WERI-Rb-1 (cell line): ENCODE measurements at regions not wholly inside any gene's neighbourhood (a gene's known extent, or its start where the extent isn't known, plus 50 kb on each side); places are given as distances from the start of the nearest gene placed in this dataset.
"Not testable (repeated sequence)": the region's sequence is repeated elsewhere in the genome, so short reads cannot be mapped to it uniquely, and the experiment has no call there.

ENCODE experiments used
- DNase-seq: peaks from one replicate; pipeline ENCODE4 v3.0.0-alpha.2; 2020
- H3K27ac ChIP-seq: fragments of 250-450 bp; sonication (Bioruptor Pico); 2 replicates; pipeline ENCODE4 v1.5.1; 2020; ENCODE audit warnings: mild to moderate bottlenecking, moderate library complexity
- H3K27me3 ChIP-seq: fragments of 250-450 bp; sonication (Bioruptor Pico); 2 replicates; pipeline ENCODE4 v1.5.1; 2021; ENCODE audit warnings: mild to moderate bottlenecking, low read depth, moderate library complexity; ENCODE audit not compliant: insufficient read depth, severe bottlenecking
- H3K36me3 ChIP-seq: fragments of 250-450 bp; sonication (Bioruptor Pico); 2 replicates; pipeline ENCODE4 v1.5.1; 2020; ENCODE audit warnings: mild to moderate bottlenecking, moderate library complexity
- H3K4me3 ChIP-seq: 2 replicates; pipeline ENCODE4 v1.5.1; 2011; ENCODE audit warnings: low read depth, mild to moderate bottlenecking, control low read depth, low read length
- H3K9me3 ChIP-seq: fragments of 250-450 bp; sonication (Bioruptor Pico); 2 replicates; pipeline ENCODE4 v1.5.1; 2021; ENCODE audit warnings: mild to moderate bottlenecking, moderate library complexity; ENCODE audit not compliant: severe bottlenecking
- TF ChIP-seq, protein P1 (sequence below): IDR thresholded peaks from 2 replicates; pipeline ENCODE4 v1.5.1; 2011; ENCODE audit warnings: low read depth, mild to moderate bottlenecking, control low read depth, inconsistent platforms, low read length

DNA sequence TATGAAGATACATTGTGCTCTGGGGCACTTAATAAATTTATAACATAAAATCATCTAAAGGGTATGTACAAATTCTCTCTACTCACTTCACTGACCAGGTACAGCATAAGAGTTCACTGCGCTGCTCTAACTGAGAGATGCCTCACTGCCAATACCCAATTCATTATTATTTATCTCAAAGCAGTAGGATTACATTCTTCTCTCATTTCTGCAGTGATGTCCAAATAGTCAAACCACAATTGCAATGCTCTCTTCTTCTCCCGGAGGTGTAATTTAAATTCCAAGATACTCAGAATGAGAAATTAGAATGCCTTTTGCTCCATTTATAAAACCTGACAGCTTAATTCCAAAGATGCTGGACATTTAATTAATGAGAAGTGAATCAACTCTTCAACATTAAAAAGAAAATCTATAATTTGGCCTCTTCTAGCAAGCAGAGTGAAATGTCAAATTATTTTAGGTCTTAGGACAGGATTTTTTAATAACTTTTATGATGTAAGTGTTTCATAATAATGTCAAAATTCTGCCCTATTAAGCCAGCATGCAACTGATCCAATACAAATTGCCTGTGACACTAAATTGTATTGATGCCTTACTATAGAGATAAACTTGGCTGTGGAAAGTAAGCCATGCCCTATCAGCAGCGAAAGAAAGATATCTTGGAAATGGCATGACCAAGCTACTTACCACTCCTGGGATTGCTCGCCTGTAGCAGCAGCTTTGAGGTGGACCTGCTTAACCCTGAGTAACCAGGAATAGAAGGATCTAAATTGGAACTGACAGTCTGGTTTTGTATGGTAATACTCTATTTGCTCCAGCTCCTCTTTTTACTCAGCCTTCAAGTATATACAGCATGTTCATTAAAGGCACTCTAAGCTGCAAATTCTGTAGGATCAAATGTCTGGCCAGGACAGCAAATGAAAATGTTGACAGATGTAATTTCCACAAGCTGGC, 374.2 kb upstream of the TYRP1 start:
- Histone ChIP-seq H3K4me3 (no peak overlapping the region), H3K27me3 (no peaks in the 10 kb centered on the region), H3K9me3 (no peaks in the 10 kb centered on the region), H3K36me3 (no peaks in the 10 kb centered on the region), H3K27ac (no peak overlapping the region)
- no peak for DNase-seq
- TF ChIP-seq, protein P1, sequence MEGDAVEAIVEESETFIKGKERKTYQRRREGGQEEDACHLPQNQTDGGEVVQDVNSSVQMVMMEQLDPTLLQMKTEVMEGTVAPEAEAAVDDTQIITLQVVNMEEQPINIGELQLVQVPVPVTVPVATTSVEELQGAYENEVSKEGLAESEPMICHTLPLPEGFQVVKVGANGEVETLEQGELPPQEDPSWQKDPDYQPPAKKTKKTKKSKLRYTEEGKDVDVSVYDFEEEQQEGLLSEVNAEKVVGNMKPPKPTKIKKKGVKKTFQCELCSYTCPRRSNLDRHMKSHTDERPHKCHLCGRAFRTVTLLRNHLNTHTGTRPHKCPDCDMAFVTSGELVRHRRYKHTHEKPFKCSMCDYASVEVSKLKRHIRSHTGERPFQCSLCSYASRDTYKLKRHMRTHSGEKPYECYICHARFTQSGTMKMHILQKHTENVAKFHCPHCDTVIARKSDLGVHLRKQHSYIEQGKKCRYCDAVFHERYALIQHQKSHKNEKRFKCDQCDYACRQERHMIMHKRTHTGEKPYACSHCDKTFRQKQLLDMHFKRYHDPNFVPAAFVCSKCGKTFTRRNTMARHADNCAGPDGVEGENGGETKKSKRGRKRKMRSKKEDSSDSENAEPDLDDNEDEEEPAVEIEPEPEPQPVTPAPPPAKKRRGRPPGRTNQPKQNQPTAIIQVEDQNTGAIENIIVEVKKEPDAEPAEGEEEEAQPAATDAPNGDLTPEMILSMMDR = no peak

DNA sequence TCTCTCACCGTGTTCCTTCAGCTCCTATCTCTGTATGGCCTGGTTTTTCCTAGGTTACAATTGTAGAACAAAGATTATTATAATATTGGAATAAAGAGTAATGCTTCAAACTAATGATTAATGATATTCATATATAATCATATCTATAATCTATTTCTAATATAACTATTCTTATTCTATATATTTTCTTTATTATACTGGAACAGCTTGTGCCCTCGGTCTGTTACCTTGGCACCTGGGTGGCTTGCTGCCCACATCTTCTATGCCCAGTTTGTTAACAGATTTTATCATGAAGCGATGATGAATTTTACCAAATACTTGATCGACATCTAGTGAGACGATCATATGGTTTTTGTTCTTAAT, 363.6 kb upstream of the TYRP1 start:
- H3K27ac ChIP-seq = no peak overlapping the region
- H3K9me3 ChIP-seq = no peaks in the 10 kb centered on the region
- TF ChIP-seq, protein P1 = no peak
- H3K27me3 ChIP-seq = no peaks in the 10 kb centered on the region
- no peak for DNase-seq
- H3K4me3 ChIP-seq = no peak overlapping the region
- H3K36me3 ChIP-seq = no peaks in the 10 kb centered on the region

DNA sequence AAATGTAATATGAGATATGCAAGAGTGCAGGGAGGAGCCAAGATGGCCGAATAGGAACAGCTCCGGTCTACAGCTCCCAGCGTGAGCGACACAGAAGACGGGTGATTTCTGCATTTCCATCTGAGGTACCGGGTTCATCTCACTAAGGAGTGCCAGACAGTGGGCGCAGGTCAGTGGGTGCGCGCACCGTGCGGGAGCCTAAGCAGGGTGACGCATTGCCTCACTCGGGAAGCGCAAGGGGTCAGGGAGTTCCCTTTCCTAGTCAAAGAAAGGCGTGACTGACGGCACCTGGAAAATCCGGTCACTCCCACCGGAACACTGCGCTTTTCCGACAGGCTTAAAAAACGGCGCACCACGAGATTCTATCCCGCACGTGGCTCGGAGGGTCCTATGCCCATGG, 359.2 kb upstream of the TYRP1 start:
- not testable (repeated sequence) for DNase-seq, H3K27me3 ChIP-seq, H3K4me3 ChIP-seq, H3K36me3 ChIP-seq, H3K9me3 ChIP-seq, H3K27ac ChIP-seq

DNA sequence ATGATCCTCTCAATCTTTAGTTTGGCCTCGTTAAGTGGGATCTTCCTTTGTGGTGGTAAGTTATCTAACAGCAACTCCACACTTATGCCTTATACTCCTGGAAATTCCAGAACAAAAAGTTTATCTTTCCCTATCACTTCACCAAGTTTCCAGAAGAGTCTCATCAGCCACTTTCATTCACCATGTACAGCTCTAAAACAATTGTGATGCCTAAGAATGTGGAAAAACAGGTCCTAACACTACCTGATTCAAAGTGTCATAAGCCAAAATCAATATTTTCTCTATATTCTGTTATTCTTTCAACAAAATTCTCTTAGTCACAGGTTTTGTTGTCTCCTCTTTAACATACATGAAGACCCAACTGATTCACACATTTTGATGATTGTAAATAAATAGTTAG, 342.4 kb upstream of the TYRP1 start:
- no peak overlapping the region for H3K27ac ChIP-seq
- H3K9me3 ChIP-seq = no peaks in the 10 kb centered on the region
- no peaks in the 10 kb centered on the region for H3K36me3 ChIP-seq
- TF ChIP-seq, protein P1 = no peak
- DNase-seq = no peak
- H3K4me3 ChIP-seq = no peak overlapping the region
- no peaks in the 10 kb centered on the region for H3K27me3 ChIP-seq

DNA sequence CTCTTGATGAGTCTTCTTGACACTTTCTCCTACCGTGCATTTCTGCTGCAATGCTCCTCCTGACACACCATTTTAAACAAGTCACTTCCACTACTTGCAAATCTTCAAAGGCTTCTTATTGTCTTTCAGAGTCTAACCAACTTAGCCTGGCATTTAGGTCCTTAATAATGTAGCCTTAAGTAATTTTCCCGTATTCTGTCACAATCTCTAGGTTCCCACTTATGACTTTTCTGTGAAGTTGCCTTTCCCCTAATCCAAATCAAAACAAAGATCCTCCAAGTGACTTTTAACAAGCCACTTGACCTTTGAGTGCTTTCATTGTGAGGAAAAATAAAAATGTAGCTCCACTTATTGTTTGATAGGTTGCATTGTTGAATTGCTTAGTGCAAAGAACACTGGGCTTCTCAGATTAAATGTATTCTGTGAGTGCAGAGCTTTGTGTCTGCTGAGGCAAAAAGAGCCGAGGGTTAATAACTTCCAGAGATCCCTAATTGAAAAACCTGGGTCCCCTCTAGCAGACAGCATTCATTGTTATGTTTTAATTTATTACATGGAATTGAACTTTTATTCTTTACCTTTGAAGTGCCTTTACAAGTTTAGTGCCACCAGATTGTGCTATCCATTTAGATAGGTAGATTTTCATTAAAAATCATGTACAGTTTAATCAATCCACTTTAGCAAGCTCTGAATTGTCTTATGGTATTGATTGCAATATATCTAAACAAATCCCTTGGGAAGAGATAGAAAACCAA, 341.7 kb upstream of the TYRP1 start:
- DNase-seq = no peak
- H3K27ac ChIP-seq = no peak overlapping the region
- TF ChIP-seq, protein P1 = no peak
- H3K4me3 ChIP-seq = no peak overlapping the region
- no peaks in the 10 kb centered on the region for H3K36me3 ChIP-seq
- no peaks in the 10 kb centered on the region for H3K27me3 ChIP-seq
- H3K9me3 ChIP-seq = no peaks in the 10 kb centered on the region

DNA sequence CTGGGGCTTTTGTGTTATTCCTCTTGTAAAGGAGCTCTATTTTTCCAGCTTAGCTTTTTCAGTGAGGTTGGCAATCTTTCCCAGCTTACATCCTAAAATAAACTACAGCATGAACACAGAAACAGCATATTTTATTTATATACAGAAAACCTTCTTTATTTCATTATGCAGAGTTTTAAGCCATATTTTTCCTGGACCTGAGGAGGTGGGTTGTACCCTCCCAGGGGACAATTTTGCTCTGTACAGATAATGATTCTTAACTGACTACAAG, 341.2 kb upstream of the TYRP1 start:
- H3K36me3 ChIP-seq = no peaks in the 10 kb centered on the region
- no peak overlapping the region for H3K27ac ChIP-seq
- TF ChIP-seq, protein P1 = no peak
- no peak overlapping the region for H3K4me3 ChIP-seq
- DNase-seq = no peak
- no peaks in the 10 kb centered on the region for H3K9me3 ChIP-seq
- no peaks in the 10 kb centered on the region for H3K27me3 ChIP-seq
